T-helper 9 cell (primary cell): ENCODE measurements at regions not wholly inside any gene's neighbourhood (a gene's known extent, or its start where the extent isn't known, plus 50 kb on each side); places are given as distances from the start of the nearest gene placed in this dataset.

Experiments used
- DNase-seq: peaks from one replicate; pipeline ENCODE4 v3.0.0-alpha.2; 2020

DNA sequence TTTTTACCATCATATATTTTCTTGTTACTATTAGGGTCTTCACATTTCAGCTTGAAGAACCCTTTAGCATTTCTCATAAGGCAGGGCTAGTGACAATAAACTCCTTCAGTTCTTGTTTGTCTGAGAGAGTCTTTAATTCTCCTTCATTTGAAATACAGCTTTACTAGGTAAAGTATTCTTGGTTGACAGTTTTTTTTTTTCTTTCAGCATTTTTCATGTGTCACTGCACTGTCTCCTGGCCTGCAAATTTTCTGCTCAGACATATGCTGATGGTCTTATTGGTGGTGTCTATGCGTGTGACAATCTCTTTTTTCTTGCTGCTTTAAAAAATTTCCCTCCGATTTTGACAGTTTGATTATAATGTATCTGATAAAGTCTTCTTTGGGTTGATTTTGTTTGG, 399.9 kb downstream of the SH3GL2 start:
- DNase-seq: no peak

DNA sequence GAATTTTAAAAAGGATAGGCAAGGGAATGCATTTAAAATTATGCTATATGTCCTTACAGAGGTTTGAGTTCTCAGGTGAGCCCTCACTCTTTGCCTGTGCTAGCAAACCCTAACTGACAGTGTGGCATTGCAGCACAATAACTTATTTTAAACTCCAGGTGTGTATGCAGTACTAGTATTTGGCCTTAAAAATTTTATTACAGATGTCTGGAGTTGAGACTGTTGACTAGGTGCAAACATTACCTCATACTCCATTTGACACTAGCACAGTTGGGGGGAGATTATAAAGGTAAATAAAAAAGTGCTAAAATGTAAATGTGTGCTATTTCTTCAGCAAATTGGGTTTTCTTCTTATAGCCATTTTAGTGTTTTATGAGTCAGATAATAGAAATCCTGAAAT, 407.7 kb downstream of the SH3GL2 start:
- no peak for DNase-seq

DNA sequence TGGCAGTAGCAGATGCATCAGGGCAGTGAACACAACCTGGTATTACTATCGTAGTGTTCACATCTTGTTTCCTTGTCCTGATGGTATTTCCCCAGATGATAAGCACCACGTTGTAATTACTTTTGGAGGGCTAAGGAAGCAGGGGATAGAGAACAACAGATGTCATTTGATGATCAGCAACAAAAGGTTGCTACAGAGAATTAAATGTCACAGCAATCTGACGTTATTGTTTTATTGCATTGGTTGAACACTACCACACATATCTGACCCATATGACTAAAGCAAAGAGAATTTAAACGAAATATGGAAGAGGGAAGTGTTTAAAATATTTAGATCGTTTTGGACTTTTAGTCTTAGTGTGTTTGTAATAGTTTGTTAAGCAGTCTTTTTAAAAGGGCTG, 408.3 kb downstream of the SH3GL2 start:
- no peak for DNase-seq

DNA sequence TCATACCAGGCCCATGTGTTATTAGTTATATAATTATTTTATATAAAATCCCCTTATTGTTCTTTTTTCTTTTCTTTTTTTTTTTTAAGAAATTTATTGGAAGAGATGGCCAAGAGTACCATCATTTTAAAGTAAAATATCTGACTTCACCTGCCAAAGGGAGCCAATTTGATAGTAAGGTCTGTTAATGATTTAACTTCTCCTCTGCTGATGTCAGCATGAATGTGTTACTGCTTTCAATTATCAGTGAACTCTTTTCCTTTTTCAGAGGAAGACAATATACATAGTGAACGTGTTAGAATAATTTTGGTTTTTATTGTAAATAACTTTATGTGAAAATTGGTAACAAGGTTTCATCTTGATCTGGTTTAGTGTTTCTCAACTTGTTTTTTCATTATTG, 409.6 kb downstream of the SH3GL2 start:
- DNase-seq: no peak

DNA sequence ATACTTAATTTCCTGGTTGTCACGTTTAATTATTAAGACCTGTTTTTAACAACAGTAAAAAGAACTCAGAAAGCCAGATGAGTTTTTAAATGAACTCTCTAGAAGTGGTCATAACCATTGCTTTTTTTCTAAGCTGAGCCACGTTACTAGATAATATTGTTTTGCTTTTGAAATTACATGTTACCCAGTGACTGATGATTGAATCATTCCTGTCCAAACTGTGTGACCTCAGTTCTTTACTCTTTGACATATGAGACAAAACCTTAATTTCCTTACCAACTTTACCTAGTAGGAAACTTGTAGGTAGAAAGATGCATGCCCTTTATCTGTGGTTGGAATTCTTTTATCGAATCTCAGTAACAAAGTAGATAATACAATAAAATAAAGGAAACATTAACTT, 411.7 kb downstream of the SH3GL2 start:
- no peak for DNase-seq

DNA sequence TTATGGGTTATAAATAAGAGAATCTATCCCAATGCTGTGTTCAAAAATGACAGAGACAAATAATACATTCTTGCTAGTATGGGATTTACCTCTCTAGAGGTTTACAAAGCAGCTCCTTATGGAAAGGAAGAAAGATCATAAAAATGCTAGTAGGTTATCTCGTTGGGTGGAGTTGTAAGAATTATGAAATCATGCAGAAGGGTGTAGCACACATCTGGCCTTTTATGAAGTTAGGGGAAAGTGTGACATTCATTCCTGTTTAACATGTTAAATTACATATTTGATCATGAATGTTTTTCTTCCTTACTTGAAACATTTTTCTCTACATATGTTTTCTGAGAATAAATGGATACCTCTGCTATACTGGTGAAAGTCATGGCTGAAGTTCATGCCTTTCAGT, 414.2 kb downstream of the SH3GL2 start:
- no peak for DNase-seq

DNA sequence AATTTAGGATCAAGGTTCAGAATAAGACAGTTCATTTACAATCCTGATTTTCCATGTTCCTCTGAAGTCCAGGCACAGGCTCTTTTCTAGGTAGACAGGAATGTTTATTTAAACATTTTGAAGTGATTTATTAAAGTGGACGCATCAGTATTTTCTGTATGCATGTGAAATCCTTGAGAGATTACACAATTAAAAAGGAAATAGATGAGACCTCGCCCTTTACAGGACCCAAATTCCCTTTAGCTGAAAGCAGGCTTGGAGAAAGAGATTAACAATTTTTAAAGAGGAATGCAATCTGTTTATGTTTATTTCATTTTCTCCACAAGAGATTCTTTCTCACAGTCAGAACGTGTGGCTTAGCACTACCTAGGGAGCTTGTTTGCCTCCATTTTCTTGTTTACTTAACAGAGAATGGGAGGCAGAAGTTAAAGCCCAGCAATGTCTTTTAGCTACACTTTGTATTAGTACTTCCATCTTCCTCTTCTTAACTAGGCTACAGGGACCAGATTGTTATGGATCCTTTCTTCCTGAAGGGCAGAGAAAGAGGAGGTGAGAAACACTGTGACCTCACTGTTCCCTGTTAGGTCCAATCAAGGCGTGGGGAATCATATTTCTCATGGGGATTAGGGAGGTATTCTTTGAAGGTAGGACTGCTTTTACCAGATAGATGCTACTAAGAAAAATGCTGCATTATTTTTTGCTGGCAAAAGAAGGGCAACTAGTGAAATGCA, 416.0 kb downstream of the SH3GL2 start:
- no peak for DNase-seq

DNA sequence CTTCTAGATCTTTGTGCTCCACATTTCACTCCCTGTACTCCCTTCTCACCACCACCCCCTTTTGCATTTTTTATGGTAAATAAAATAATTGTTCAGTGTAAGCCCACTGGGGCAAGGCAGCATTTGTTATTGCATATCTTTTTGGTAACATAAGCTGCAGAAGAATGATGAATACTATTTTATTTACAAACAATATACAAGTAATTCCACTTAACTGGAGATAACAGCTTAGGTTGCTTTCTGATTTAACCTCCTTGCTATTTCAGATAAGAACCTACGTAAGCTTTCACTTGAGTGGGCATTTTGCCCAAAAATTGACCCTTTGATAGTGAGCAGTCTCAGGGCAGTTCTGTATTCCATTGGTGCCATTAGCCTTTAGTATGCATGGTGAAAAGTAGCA, 417.9 kb downstream of the SH3GL2 start:
- DNase-seq: no peak

DNA sequence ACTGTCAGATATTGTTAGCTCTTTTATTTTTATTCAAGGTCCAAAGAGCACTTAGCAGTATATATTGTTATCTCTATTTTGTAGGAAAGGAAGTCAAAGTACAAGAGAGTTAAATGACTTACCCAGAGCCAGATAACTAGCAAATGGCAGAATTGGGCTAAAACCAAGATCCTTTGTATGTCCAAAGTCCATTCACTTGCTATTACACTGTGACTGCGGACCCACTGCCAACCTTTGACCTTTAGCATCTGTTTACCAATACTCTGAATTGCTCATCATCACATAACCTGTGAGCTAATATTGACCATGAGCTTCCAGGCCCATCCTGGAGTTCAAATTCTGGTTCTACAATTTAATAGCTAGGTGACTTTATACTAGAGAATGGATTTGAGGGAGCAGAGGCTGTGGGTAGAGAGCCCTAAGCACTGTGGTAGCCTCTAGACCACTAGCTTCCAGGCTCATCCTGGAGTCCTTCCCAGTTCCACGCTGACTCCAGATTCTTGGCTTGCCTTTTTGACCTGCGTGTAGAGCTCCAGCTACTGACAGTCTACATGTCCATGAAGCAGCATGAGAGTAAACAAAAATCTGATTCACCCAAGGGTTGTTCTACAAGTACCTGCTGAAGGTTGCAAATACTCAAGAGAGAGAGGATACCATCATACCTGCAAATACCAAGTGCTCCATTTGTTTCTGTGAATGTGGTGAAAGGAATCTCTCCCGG, 424.0 kb downstream of the SH3GL2 start:
- no peak for DNase-seq

DNA sequence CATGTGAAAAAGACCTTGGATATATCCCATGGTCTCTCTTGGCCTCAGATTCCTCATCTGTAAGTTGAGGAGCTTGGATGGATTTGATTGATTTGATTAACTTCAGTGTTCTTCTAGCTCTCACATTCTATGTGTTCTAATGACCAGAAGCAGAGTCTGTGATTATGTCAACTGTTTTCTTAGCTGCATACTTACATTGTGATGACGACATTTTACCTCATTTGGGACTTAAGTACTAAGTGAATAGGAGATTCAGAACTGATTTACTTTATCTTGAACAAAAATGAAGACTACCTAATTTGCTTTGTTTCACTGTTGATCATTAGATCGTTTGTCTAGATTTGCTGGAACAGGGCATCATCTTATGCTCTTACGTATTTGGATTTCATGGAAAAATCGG, 427.7 kb downstream of the SH3GL2 start:
- DNase-seq: no peak

DNA sequence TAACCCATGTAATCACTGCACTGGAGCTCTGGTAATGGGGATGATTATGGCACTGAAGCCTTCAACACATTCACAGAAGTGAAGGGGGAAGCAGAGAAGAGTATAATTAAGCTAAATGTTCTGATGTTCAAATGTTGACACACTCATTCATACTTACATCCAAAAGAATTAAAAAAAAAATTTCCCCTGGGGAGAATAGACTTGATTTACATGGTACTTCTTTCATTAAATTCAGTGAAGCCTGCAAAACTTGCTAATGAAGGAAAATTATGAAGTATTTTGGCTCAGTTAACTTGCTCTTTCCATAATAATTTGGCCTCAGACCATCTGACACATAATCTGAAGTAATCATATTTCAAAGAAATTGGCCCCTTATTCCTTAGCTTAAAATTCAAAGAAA, 428.8 kb downstream of the SH3GL2 start:
- no peak for DNase-seq

DNA sequence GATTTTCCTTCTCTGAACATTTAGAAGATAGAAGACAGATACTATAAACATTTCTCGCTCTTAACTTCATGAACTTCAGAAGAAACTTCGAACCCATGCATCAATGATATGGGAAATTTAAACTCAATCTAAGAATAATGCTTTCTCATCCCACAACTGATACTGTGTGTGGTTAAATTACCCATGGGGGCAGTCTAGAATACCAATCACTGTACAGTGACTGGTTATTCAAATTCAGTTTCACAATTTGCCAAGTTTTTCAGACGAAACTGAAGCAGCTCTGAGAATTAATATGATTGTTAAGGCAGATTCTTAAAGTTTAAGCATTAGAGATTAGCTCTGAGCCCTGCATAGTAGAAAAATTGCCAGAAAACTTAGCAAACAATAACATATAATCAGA, 431.0 kb downstream of the SH3GL2 start:
- no peak for DNase-seq

DNA sequence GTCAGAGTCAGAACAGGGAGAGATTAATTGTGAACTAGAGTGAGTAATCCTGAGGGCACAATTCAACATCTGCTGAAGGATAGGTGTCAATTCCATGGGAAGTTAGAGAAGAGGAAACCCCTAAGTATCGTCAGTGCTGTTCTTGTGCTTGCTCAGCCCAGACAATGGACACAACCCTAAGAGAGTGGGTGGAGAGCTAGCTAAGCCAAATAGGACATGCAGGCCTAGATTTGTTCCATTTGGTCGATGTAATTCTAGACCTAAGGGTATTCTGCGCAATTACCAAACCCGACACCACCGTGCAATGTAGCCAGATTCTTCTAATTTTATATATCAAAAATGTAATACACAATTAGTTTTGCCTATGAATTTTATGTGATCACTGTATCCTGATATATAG, 431.6 kb downstream of the SH3GL2 start:
- no peak for DNase-seq

DNA sequence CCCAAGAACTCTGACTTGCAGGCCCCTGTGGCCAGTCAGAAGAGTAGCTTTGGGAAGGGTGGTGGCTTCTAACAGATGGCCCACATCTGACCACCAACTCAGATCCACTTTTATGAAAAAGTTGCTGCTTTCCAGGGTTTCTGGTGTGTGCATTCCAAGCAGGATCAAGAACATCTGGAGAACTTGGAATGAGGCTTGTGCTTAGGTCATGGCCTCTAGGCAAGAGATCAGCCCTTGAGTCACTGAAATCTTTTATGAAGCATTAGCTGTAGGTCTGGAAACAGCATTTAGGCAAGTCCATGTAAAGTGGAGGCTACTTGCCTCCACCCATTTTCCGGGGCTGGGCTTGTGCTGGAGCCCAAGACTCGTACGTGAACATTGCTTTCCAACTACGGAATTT, 433.3 kb downstream of the SH3GL2 start:
- no peak for DNase-seq

DNA sequence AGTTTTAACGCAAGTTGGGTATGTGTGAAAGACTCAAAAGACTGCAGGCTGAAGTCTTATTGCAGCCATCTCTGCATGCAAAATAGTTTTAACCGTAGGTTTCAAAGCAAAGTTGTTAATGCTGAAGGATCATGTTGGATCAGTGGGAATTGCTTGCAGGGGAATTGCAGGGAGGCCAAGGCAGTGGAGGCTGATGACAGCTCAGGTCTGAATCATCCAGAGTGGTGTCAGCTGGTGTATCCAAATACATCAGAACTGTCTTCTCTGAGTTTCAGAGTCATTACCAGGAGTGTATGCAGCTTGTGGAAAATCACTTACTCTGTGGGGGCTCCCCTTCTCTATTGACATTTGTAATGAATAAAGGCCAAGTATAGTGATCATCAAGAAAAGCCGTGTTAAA, 435.7 kb downstream of the SH3GL2 start:
- no peak for DNase-seq

DNA sequence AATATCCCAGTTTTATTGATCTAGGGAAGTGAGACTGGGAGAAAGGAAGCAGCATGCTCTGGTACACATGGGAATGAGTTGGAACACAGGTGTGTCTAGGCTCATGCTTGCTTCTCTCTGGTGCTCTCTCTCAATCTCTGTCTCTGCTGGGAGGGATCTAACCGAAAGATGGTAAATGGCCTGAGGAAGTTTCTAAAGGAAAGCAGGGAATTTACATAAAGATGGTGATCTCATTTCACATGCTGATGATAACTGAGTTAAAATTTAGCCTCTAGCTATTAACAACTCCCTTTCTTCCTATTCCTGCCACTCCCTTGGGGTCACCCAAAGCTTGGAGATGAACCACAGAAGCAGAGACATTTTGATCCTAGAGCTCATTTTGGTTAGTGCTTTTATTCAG, 436.2 kb downstream of the SH3GL2 start:
- DNase-seq: no peak

DNA sequence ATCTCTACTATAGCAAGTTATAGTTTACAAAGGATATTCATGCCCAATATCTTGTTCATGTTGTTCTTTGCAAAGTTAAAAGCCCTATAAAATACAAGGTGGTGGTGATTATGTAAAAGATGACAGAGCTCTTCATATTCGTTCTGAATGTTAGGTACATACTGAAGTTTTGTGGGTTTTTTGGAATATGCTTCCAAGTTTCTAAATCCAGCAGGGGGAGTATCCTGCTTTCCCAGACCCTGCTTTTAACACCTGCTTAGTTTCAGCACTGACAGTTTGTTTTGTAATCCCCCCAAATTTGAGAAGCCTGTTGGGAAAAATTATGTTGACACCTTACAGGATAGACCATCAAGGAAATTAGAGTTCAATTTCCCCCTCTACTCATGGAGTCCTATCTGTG, 438.3 kb downstream of the SH3GL2 start:
- no peak for DNase-seq

DNA sequence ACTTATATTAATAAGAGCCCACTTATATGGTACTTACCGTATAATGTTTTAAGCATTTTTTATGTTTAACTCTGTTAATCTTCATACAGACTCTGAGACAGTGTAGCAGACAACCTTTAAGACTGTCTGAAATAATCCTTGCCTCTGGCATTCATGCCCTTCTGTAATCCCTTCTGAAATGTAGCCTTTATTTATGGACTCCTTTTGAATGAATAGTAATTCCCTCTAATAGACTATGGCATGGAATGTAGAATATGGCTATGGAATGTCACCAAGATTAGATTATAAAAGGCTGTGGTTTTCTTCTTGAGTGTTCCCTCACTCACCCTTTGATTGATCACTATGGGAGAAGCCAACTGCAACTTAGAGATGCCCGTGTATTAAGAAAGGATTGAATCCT, 439.4 kb downstream of the SH3GL2 start:
- no peak for DNase-seq

DNA sequence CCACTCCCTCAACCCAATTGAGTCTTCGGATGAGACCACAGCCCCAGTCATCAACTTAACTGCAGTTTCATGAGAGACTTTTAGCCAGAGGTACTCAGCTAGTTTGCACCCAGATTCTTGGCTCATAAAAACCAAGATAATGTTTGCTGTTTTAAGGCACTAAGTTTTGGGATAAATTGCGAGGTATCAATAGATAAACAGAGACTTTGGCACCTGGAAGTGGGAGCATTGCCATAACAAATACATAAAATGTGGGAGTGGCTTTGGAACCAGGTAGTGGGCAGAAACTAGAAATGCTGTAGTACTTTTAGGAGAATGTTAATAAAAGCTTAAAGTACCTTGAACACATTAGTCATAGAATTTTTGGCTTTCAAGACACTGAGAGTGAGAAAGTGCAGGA, 439.8 kb downstream of the SH3GL2 start:
- DNase-seq: no peak

DNA sequence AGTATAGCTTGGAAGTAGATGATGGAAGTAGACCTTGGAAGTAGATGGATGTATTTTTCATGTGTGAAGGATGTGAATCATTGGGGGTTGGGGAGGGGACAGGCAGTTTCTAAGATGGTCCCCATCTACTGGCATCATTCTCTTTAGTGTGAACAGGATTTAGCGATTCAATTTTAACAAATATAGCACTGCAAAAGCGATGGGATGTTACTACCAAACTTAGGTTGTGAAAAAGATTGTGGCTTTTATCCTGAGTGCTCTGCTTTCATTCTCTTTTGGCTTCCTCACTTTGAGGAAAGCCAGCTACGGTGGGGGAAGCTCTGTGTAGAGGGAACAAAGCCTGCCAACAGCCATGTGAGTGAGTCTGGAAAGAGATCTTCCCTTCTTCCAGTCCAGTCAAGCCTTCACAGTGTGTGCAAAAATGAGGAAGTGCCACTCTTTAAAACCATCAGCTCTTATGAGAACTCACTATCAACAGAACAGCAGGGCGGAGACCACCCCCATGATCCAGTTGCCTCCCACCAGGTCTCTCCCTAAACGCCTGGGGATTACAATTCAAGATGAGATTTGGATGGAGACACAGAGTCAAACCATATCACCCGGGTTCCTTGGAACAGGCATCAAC, 441.4 kb downstream of the SH3GL2 start:
- DNase-seq: no peak

DNA sequence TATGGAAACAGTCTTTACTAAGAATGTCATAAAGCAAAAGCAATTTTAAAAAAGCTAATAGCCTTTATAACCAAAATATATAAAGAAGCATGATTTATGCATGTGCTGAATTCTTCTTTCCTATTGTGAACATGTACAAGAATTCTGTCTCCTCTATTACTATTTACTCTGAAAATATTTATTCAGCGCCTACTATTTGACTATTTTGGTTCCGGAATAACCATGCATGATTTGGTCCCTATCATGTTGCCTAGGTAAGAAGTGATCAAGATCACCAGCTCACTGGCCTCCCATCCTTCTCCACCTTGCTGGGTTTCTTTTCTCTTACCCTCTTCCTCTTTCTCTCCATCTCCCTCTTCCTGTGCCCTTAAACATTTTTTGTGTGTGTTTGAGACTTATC, 443.8 kb downstream of the SH3GL2 start:
- DNase-seq: no peak

DNA sequence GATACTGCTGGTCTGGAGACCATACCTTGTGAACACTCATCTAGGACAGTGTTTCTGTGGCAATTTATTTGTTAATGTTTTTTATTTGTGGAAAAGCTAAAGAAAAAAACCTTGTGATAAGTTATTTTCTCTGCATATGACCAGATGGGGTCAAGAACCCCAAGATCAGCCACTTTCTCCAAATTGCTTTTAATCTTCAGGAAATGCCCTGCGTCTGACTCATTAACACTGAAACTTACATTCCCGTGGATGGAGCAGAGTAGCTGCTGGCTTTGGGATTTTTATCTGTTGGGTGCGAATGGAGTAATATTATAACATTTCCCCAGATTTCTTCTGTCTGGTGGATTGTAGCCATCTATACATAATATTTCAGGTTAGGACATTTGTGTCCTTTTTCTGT, 444.5 kb downstream of the SH3GL2 start:
- DNase-seq: no peak

DNA sequence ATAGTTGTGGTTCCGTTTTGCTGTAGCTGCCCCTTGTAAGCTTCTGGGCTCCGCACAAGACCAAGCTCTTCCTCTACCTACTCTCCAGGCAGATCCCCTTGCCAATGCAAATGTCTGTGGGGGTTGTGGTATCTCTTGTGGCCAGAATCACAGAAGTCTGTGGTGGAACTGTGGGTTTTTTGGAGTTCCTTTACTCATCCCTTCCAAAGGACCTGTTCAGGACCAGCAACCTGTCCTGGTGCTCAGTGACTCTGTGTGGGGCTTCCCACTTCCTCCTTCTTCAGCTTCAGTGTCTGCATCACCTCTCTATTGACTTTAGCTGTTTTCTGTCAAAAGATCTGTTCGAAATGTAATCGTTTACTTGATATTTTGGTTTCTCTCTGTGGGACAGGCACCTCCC, 441.3 kb upstream of the ADAMTSL1 start:
- no peak for DNase-seq

DNA sequence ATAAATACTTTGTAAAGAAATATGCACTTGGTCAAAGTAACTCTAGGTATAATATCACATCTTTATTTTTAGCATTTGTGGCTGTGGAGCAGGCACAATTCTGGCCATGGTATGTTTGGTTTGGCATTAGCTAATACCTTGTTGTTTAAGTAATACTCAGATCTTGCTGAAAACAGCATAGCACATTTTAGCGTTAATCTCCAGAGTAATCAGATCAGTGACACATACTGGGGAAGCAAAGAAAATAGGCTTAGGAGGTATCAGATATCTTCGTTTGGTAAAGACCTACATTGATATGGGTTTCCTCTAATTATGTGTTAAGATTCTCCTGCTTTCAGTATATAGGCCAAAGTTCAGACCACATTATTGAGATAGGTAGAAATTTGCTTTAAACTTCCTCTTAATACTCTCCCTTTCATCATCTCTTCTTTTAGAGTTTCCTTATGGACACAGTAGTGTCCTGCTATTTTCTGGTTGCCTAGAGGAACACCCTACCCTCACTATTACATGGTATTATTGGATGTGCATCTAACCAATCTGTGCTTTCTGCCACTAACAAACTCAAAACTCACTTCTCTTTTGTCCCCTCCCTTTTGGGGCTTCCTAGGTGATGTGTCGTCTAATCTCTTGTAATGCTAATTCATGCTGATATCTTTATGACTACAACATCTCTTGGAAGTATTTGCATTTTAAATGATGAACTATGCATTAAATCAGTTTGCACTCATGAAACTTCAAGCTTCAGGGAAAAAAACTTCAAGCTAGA, 437.3 kb upstream of the ADAMTSL1 start:
- DNase-seq: no peak
